ENCODE measurements at regions not wholly inside any gene's neighbourhood (a gene's known extent, or its start where the extent isn't known, plus 50 kb on each side); places are given as distances from the start of the nearest gene placed in this dataset.
"Not testable (repeated sequence)": the region's sequence is repeated elsewhere in the genome, so short reads cannot be mapped to it uniquely, and the experiment has no call there.

DNA sequence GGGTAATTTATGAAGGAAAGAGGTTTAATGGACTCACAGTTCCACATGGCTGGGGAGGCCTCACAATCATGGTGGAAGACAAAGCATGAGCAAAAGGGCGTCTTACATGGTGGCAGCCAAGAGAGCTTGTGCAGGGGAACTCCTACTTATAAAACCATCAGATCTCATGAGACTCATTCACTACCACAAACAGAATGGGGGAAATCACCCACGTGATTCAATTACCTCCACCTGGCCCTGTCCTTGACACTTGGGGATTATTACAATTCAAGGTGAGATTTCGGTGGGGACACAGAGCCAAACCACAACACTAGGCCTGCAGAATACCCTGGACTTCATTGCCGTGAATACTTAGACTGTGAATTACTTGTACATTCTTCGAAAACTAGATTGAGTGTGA lies 431.7 kb upstream of the TENM3 start:
- H3K4me3 ChIP-seq (ENCODE audit: low read length in 2 of 2); H3K36me3 ChIP-seq (replicated peaks in 1 of 2; ENCODE audit: control insufficient read depth in 2 of 2, insufficient read depth in 2 of 2, low read length in 2 of 2); H3K23ac ChIP-seq (ENCODE audit: low read depth, low read length, poor library complexity); H2AFZ ChIP-seq (ENCODE audit: low read length); H3K4me1 ChIP-seq (ENCODE audit: control insufficient read depth in 2 of 2, insufficient read depth in 1 of 2, low read depth in 1 of 2, low read length in 2 of 2); H3K9ac ChIP-seq (ENCODE audit: low read depth, low read length, poor library complexity); H3K79me1 ChIP-seq (ENCODE audit: low read depth, low read length); H3K9me3 ChIP-seq (replicated peaks in 1 of 2; ENCODE audit: control insufficient read depth in 2 of 2, insufficient read depth in 1 of 2, low read depth in 1 of 2, low read length in 2 of 2); H2AK5ac ChIP-seq (ENCODE audit: low read depth, low read length); H4K91ac ChIP-seq (ENCODE audit: low read depth, low read length, poor library complexity); H2BK15ac ChIP-seq (ENCODE audit: low read length); H2BK120ac ChIP-seq (ENCODE audit: low read depth, low read length); H3K4ac ChIP-seq (ENCODE audit: low read length); H3K27ac ChIP-seq (replicated peaks; ENCODE audit: low read length); H3K18ac ChIP-seq (ENCODE audit: low read length); H3K27me3 ChIP-seq (ENCODE audit: control insufficient read depth in 3 of 3, insufficient read depth in 3 of 3, low read depth in 1 of 3, low read length in 3 of 3); H3K14ac ChIP-seq (ENCODE audit: low read length); DNase-seq (ENCODE audit: low spot score); H4K8ac ChIP-seq (ENCODE audit: low read depth, low read length); H2BK12ac ChIP-seq (ENCODE audit: low read length); H2BK5ac ChIP-seq (ENCODE audit: low read length); H3K4me2 ChIP-seq (ENCODE audit: insufficient read depth, low read length, poor library complexity, severe bottlenecking): not testable (repeated sequence)
- WGBS, 2 donors (ENCODE audit: extremely low coverage in 2 of 2, insufficient read length in 2 of 2, insufficient replicate concordance in 1 of 2), result no CpG with 5 or more reads among the region's 5 CpGs

DNA sequence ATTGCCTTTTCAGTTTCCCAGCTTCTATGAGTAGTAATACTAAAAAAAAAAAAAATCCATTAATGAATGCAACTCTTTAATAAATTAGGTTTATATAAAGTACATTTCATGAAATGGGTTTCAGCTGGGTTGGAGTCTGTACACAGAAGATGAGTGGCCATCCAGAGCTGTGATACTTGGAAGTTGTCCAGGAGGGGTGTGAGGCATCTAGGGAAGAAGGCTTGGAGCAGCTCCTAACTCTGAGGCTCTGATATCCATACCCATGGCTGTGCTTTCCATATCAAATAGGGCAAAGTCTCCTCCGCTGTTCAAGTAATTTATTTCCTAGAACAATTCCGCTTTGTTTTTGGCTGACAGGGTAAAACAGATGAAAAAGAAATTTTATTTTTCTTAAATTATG lies 423.3 kb upstream of the TENM3 start:
- H4K91ac ChIP-seq (ENCODE audit: low read depth, low read length, poor library complexity), result no peak overlapping the region
- H3K27ac ChIP-seq (replicated peaks; ENCODE audit: low read length), result no peak overlapping the region
- no CpG with 5 or more reads among the region's 2 CpGs for WGBS, 2 donors (ENCODE audit: extremely low coverage in 2 of 2, insufficient read length in 2 of 2, insufficient replicate concordance in 1 of 2)
- H3K18ac ChIP-seq (ENCODE audit: low read length), result no peak overlapping the region
- no peak overlapping the region for H3K4me3 ChIP-seq (ENCODE audit: low read length in 2 of 2)
- H3K4me2 ChIP-seq (ENCODE audit: insufficient read depth, low read length, poor library complexity, severe bottlenecking), result no peak overlapping the region
- no peak overlapping the region for H2BK15ac ChIP-seq (ENCODE audit: low read length)
- no peak overlapping the region for H3K14ac ChIP-seq (ENCODE audit: low read length)
- H3K79me1 ChIP-seq (ENCODE audit: low read depth, low read length), result no peaks in the 10 kb centered on the region
- H3K4ac ChIP-seq (ENCODE audit: low read length), result no peak overlapping the region
- no peak overlapping the region for H3K9ac ChIP-seq (ENCODE audit: low read depth, low read length, poor library complexity)
- no peak for DNase-seq (ENCODE audit: low spot score)
- peaks cover 0 to 2% of the 10 kb centered on the region in 2 donors for H3K36me3 ChIP-seq (replicated peaks in 1 of 2; ENCODE audit: control insufficient read depth in 2 of 2, insufficient read depth in 2 of 2, low read length in 2 of 2)
- no peak overlapping the region for H2AFZ ChIP-seq (ENCODE audit: low read length)
- H3K4me1 ChIP-seq (ENCODE audit: control insufficient read depth in 2 of 2, insufficient read depth in 1 of 2, low read depth in 1 of 2, low read length in 2 of 2), result peaks cover 10 to 23% of the 10 kb centered on the region in 2 donors
- H3K9me3 ChIP-seq (replicated peaks in 1 of 2; ENCODE audit: control insufficient read depth in 2 of 2, insufficient read depth in 1 of 2, low read depth in 1 of 2, low read length in 2 of 2), result peaks cover 6 to 7% of the 10 kb centered on the region in 2 donors
- H2AK5ac ChIP-seq (ENCODE audit: low read depth, low read length), result no peak overlapping the region
- no peak overlapping the region for H3K23ac ChIP-seq (ENCODE audit: low read depth, low read length, poor library complexity)
- H2BK5ac ChIP-seq (ENCODE audit: low read length), result no peak overlapping the region
- no peak overlapping the region for H2BK120ac ChIP-seq (ENCODE audit: low read depth, low read length)
- H3K27me3 ChIP-seq (ENCODE audit: control insufficient read depth in 3 of 3, insufficient read depth in 3 of 3, low read depth in 1 of 3, low read length in 3 of 3), result no peaks in the 10 kb centered on the region
- H2BK12ac ChIP-seq (ENCODE audit: low read length), result no peak overlapping the region
- no peak overlapping the region for H4K8ac ChIP-seq (ENCODE audit: low read depth, low read length)

DNA sequence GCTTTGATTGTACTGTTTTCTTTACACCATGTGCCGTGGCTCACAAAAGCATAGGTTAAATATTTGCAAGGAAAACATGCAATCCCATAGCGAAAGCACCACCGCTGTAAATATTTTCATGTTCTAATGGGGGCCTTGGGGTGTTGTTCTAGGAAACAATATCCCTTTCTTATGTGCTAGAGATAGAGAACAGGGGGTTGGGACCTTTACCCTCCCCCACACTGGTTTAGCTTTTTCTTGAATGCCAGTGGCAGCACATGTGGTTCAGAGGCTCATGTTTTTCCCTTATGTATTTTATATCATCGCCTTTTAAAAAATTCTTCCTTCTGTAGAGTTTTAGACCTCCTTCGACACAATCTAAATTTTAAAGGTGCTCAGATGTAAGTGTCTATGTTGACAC lies 422.6 kb upstream of the TENM3 start:
- no peak overlapping the region for H2BK120ac ChIP-seq (ENCODE audit: low read depth, low read length)
- no peak overlapping the region for H3K27ac ChIP-seq (replicated peaks; ENCODE audit: low read length)
- WGBS, 2 donors (ENCODE audit: extremely low coverage in 2 of 2, insufficient read length in 2 of 2, insufficient replicate concordance in 1 of 2), result no CpG with 5 or more reads among the region's 5 CpGs
- H2BK12ac ChIP-seq (ENCODE audit: low read length), result no peak overlapping the region
- no peak overlapping the region for H2AK5ac ChIP-seq (ENCODE audit: low read depth, low read length)
- peaks cover 10 to 23% of the 10 kb centered on the region in 2 donors for H3K4me1 ChIP-seq (ENCODE audit: control insufficient read depth in 2 of 2, insufficient read depth in 1 of 2, low read depth in 1 of 2, low read length in 2 of 2)
- no peak overlapping the region for H3K4ac ChIP-seq (ENCODE audit: low read length)
- H3K27me3 ChIP-seq (ENCODE audit: control insufficient read depth in 3 of 3, insufficient read depth in 3 of 3, low read depth in 1 of 3, low read length in 3 of 3), result no peaks in the 10 kb centered on the region
- H3K36me3 ChIP-seq (replicated peaks in 1 of 2; ENCODE audit: control insufficient read depth in 2 of 2, insufficient read depth in 2 of 2, low read length in 2 of 2), result peaks cover 0 to 2% of the 10 kb centered on the region in 2 donors
- H2AFZ ChIP-seq (ENCODE audit: low read length), result peak overlapping the region; percentile 34
- no peak overlapping the region for H3K4me2 ChIP-seq (ENCODE audit: insufficient read depth, low read length, poor library complexity, severe bottlenecking)
- H4K8ac ChIP-seq (ENCODE audit: low read depth, low read length), result no peak overlapping the region
- no peak overlapping the region for H3K4me3 ChIP-seq (ENCODE audit: low read length in 2 of 2)
- no peak for DNase-seq (ENCODE audit: low spot score)
- H4K91ac ChIP-seq (ENCODE audit: low read depth, low read length, poor library complexity), result no peak overlapping the region
- no peak overlapping the region for H3K9ac ChIP-seq (ENCODE audit: low read depth, low read length, poor library complexity)
- H2BK5ac ChIP-seq (ENCODE audit: low read length), result no peak overlapping the region
- H3K79me1 ChIP-seq (ENCODE audit: low read depth, low read length), result no peaks in the 10 kb centered on the region
- H3K18ac ChIP-seq (ENCODE audit: low read length), result no peak overlapping the region
- H2BK15ac ChIP-seq (ENCODE audit: low read length), result no peak overlapping the region
- H3K23ac ChIP-seq (ENCODE audit: low read depth, low read length, poor library complexity), result no peak overlapping the region
- H3K14ac ChIP-seq (ENCODE audit: low read length), result no peak overlapping the region
- peaks cover 6 to 7% of the 10 kb centered on the region in 2 donors for H3K9me3 ChIP-seq (replicated peaks in 1 of 2; ENCODE audit: control insufficient read depth in 2 of 2, insufficient read depth in 1 of 2, low read depth in 1 of 2, low read length in 2 of 2)

DNA sequence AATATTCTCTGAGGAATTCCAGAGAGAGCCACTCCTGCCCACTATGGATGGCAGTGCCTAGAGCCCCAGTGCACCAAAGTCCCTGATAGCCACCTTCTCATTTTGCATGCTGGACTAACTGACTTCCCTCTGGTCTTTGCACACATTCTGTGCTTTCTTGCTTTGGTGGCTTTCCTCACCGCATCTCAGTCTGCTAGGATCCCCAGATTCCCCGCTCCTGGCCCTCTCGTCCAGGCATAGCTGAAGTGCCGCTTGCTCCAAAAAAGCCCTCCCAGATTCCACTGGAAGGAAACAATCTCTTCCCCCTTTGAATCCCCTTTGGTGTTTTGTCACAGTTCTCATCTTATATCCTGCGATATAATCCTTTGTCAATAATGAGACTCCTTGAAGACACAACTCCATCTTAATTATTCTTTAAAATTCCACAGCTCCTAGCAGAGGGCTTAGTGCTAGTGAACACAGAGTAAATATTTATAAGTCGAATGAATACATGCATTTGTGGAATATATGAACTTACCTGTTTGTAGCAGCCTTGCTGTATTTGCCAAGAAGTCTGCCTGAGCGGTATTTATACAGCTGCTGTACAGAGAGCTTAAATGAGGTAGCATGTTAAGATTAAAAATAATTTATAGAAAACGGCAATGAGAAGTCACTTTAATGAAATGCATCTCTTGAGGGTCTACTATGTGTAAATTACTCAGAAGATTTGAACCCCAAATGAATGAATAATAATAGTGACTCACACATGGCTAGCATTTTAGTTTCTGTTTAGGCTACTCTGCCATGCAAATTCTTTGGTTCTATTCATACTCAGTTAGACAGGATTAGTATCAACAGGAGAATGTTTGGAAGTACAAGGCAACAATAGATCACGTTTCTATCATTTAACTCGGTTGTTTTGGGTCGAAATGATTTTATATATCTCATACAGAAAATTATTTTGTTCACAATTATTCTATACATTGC lies 421.9 kb upstream of the TENM3 start:
- no CpG with 5 or more reads among the region's 11 CpGs for WGBS, 2 donors (ENCODE audit: extremely low coverage in 2 of 2, insufficient read length in 2 of 2, insufficient replicate concordance in 1 of 2)

More for the DNA sequence above, 421.9 kb upstream of the TENM3 start:
- no peak overlapping the region for H3K23ac ChIP-seq (ENCODE audit: low read depth, low read length, poor library complexity)
- H3K18ac ChIP-seq (ENCODE audit: low read length), result no peak overlapping the region
- H3K4me2 ChIP-seq (ENCODE audit: insufficient read depth, low read length, poor library complexity, severe bottlenecking), result no peak overlapping the region
- H3K14ac ChIP-seq (ENCODE audit: low read length), result no peak overlapping the region
- DNase-seq (ENCODE audit: low spot score), result peak; percentile 14
- H3K4ac ChIP-seq (ENCODE audit: low read length), result no peak overlapping the region
- no peak overlapping the region for H2BK15ac ChIP-seq (ENCODE audit: low read length)
- no peaks in the 10 kb centered on the region for H3K79me1 ChIP-seq (ENCODE audit: low read depth, low read length)
- peaks cover 6 to 7% of the 10 kb centered on the region in 2 donors for H3K9me3 ChIP-seq (replicated peaks in 1 of 2; ENCODE audit: control insufficient read depth in 2 of 2, insufficient read depth in 1 of 2, low read depth in 1 of 2, low read length in 2 of 2)
- H2AK5ac ChIP-seq (ENCODE audit: low read depth, low read length), result no peak overlapping the region
- H2BK120ac ChIP-seq (ENCODE audit: low read depth, low read length), result no peak overlapping the region
- H3K9ac ChIP-seq (ENCODE audit: low read depth, low read length, poor library complexity), result no peak overlapping the region
- H3K27ac ChIP-seq (replicated peaks; ENCODE audit: low read length), result peak overlapping the region; percentile 5
- H2BK5ac ChIP-seq (ENCODE audit: low read length), result no peak overlapping the region
- H3K27me3 ChIP-seq (ENCODE audit: control insufficient read depth in 3 of 3, insufficient read depth in 3 of 3, low read depth in 1 of 3, low read length in 3 of 3), result no peaks in the 10 kb centered on the region
- H2BK12ac ChIP-seq (ENCODE audit: low read length), result no peak overlapping the region
- H4K91ac ChIP-seq (ENCODE audit: low read depth, low read length, poor library complexity), result no peak overlapping the region
- H4K8ac ChIP-seq (ENCODE audit: low read depth, low read length), result no peak overlapping the region
- peaks cover 0 to 2% of the 10 kb centered on the region in 2 donors for H3K36me3 ChIP-seq (replicated peaks in 1 of 2; ENCODE audit: control insufficient read depth in 2 of 2, insufficient read depth in 2 of 2, low read length in 2 of 2)
- H3K4me1 ChIP-seq (ENCODE audit: control insufficient read depth in 2 of 2, insufficient read depth in 1 of 2, low read depth in 1 of 2, low read length in 2 of 2), result peaks cover 10 to 23% of the 10 kb centered on the region in 2 donors
- no peak overlapping the region for H3K4me3 ChIP-seq (ENCODE audit: low read length in 2 of 2)
- H2AFZ ChIP-seq (ENCODE audit: low read length), result peak overlapping the region; percentile 36

All from neuronal stem cell (in vitro differentiated cells).